RWPE2 (cell line): ENCODE measurements at regions not wholly inside any gene's neighbourhood (a gene's known extent, or its start where the extent isn't known, plus 50 kb on each side); places are given as distances from the start of the nearest gene placed in this dataset.

ENCODE experiments used
- ATAC-seq: fragments of 200-7000 bp; cut with Tn5 transposase; 3 replicates; pipeline ENCODE4 v1.9.1; 2021; ENCODE audit warnings: low read depth
- DNase-seq: peaks from one replicate; pipeline ENCODE4 v3.0.0-alpha.2; 2020; ENCODE audit warnings: low spot score
- H3K27ac ChIP-seq: fragments of 450-650 bp; 2 replicates; pipeline ENCODE4 v1.5.1; 2017; ENCODE audit warnings: mild to moderate bottlenecking; ENCODE audit not compliant: poor library complexity, severe bottlenecking
- H3K27me3 ChIP-seq: fragments of 250-450 bp; sonication (Bioruptor Pico); 2 replicates; pipeline ENCODE4 v1.5.1; 2021; ENCODE audit warnings: mild to moderate bottlenecking, moderate library complexity; ENCODE audit not compliant: insufficient read depth, poor library complexity, severe bottlenecking
- H3K36me3 ChIP-seq: fragments of 250-450 bp; sonication (Bioruptor Pico); 2 replicates; pipeline ENCODE4 v1.5.1; 2020; ENCODE audit warnings: low read depth, mild to moderate bottlenecking, moderate library complexity
- H3K4me1 ChIP-seq: fragments of 250-450 bp; sonication (Bioruptor Pico); 2 replicates; pipeline ENCODE4 v1.5.1; 2021; ENCODE audit warnings: mild to moderate bottlenecking, moderate library complexity; ENCODE audit not compliant: insufficient read depth, poor library complexity, severe bottlenecking
- H3K4me3 ChIP-seq: fragments of 250-450 bp; sonication (Bioruptor Pico); 2 replicates; pipeline ENCODE4 v1.5.1; 2021; ENCODE audit warnings: mild to moderate bottlenecking, moderate library complexity; ENCODE audit not compliant: severe bottlenecking
- H3K9me3 ChIP-seq: fragments of 250-450 bp; sonication (Bioruptor Pico); 2 replicates; pipeline ENCODE4 v1.5.1; 2021; ENCODE audit warnings: mild to moderate bottlenecking, moderate library complexity; ENCODE audit not compliant: severe bottlenecking
- TF ChIP-seq, protein P1 (sequence below): fragments of 450-650 bp; IDR thresholded peaks from one replicate; pipeline ENCODE4 v1.5.1; 2017; ENCODE audit warnings: mild to moderate bottlenecking, moderate library complexity; ENCODE audit not compliant: poor library complexity, severe bottlenecking

DNA sequence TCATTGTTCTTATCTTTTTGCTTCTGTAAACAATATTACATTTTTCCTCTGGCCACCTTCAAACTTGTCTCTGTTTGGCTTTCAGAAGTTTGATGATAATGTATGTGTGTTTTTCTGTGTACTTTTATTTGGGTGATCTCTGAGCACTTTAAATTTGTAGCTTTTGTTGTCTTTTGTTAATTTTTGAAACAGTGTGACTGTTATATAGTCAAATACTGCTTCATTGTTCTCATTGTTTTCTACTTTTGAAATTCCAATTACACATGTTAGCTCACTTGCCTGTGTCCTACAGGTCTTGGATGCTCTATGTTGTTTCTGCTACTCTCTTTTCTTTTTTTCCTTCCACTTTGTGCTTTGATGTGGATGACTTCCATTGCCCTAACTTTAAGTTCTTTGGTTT lies 460.1 kb upstream of the KHDRBS2 start:
- DNase-seq (no peak), ATAC-seq (no peak)
- H3K9me3 ChIP-seq = no peaks in the 10 kb centered on the region
- H3K36me3 ChIP-seq = no peaks in the 10 kb centered on the region
- H3K27ac ChIP-seq = no peak overlapping the region
- H3K4me1 ChIP-seq = no peaks in the 10 kb centered on the region
- no peak overlapping the region for H3K4me3 ChIP-seq
- H3K27me3 ChIP-seq = no peaks in the 10 kb centered on the region
- TF ChIP-seq, protein P1, sequence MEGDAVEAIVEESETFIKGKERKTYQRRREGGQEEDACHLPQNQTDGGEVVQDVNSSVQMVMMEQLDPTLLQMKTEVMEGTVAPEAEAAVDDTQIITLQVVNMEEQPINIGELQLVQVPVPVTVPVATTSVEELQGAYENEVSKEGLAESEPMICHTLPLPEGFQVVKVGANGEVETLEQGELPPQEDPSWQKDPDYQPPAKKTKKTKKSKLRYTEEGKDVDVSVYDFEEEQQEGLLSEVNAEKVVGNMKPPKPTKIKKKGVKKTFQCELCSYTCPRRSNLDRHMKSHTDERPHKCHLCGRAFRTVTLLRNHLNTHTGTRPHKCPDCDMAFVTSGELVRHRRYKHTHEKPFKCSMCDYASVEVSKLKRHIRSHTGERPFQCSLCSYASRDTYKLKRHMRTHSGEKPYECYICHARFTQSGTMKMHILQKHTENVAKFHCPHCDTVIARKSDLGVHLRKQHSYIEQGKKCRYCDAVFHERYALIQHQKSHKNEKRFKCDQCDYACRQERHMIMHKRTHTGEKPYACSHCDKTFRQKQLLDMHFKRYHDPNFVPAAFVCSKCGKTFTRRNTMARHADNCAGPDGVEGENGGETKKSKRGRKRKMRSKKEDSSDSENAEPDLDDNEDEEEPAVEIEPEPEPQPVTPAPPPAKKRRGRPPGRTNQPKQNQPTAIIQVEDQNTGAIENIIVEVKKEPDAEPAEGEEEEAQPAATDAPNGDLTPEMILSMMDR = no peak

DNA sequence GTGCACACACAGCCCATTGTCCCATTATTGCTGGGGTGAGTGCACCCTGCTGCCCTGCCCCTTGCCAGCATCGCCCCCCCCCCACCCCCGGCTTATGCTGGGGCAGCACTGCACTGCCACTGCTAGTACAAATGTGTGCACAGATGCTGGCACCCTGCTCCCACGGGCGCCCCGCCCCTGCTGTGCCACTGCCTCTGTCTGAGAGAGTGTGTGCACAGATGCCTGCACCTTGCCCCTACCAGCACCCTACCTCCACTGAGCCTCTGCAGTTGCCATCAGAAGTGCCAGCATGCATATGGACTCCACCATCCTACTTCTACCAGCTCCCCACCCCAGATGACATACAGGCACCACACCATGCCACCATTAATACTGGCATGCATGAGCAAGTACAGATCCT lies 454.6 kb upstream of the KHDRBS2 start:
- Histone ChIP-seq H3K27ac (no peak overlapping the region), H3K36me3 (no peaks in the 10 kb centered on the region), H3K27me3 (no peaks in the 10 kb centered on the region), H3K9me3 (no peaks in the 10 kb centered on the region), H3K4me1 (no peaks in the 10 kb centered on the region), H3K4me3 (no peak overlapping the region)
- no peak for DNase-seq
- TF ChIP-seq, protein P1 = no peak
- ATAC-seq = no peak

- TF ChIP-seq, protein P1 = no peak
- no peak for DNase-seq
- no peak for ATAC-seq
- Histone ChIP-seq H3K4me1 (no peaks in the 10 kb centered on the region), H3K36me3 (no peaks in the 10 kb centered on the region), H3K27me3 (no peaks in the 10 kb centered on the region), H3K9me3 (no peaks in the 10 kb centered on the region), H3K27ac (no peak overlapping the region), H3K4me3 (no peak overlapping the region)
Measured at GRCh38 chr6:62740171-62740570, 454.1 kb upstream of the KHDRBS2 start.

GRCh38 chr6:62737792-62738191 lies 451.8 kb upstream of the KHDRBS2 start:
- DNase-seq (no peak), ATAC-seq (no peak)
- Histone ChIP-seq H3K36me3 (no peaks in the 10 kb centered on the region), H3K9me3 (no peaks in the 10 kb centered on the region), H3K27me3 (no peaks in the 10 kb centered on the region), H3K27ac (no peak overlapping the region), H3K4me3 (no peak overlapping the region), H3K4me1 (no peaks in the 10 kb centered on the region)
- TF ChIP-seq, protein P1 = no peak

DNA sequence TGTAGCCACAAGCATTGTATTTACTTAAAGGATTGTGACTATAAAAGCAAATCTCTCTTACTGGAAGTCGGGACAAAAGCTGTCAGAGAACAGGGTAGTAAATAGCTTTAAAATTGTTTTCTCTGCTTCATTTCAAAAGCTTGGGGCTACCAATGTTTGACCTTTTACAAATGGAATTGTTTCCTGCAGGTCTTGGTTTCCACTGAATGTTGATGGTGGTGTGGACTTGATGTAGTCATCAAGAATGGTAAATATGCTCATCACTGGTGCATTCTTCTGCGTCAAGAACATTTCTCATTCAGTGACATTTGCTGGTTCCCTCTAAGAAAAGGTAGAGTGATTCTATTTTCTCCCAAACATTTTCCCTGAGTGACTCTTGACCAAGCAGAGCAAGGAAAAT lies 435.4 kb upstream of the KHDRBS2 start:
- DNase-seq = no peak
- H3K9me3 ChIP-seq = peaks cover 2% of the 10 kb centered on the region
- H3K27me3 ChIP-seq = no peaks in the 10 kb centered on the region
- H3K4me3 ChIP-seq = no peak overlapping the region
- TF ChIP-seq, protein P1 = no peak
- no peaks in the 10 kb centered on the region for H3K4me1 ChIP-seq
- no peaks in the 10 kb centered on the region for H3K36me3 ChIP-seq
- H3K27ac ChIP-seq = no peak overlapping the region
- no peak for ATAC-seq
